MM.1S (cell line): ENCODE measurements at regions not wholly inside any gene's neighbourhood (a gene's known extent, or its start where the extent isn't known, plus 50 kb on each side); places are given as distances from the start of the nearest gene placed in this dataset.
"Not testable (repeated sequence)": the region's sequence is repeated elsewhere in the genome, so short reads cannot be mapped to it uniquely, and the experiment has no call there.

Experiments
- DNase-seq: peaks from one replicate; pipeline ENCODE4 v3.0.0-alpha.2; 2015
- H2AFZ ChIP-seq: fragments of 300-600 bp; sonication (generic); 2 replicates; pipeline ENCODE4 v1.6.0; 2016; ENCODE audit warnings: antibody characterized with exemption, low read length
- H3F3A ChIP-seq: fragments of 300-600 bp; sonication (generic); 2 replicates; pipeline ENCODE4 v1.6.1; 2016; ENCODE audit warnings: mild to moderate bottlenecking, antibody characterized with exemption, low read length, moderate library complexity, mixed read lengths; ENCODE audit not compliant: insufficient read depth
- H3K27ac ChIP-seq: fragments of 300-600 bp; sonication (generic); 2 replicates; pipeline ENCODE4 v1.5.1; 2016; ENCODE audit warnings: mild to moderate bottlenecking, low read length
- H3K27me3 ChIP-seq: fragments of 300-600 bp; sonication (generic); replicated peaks from 2 replicates; pipeline ENCODE4 v1.6.0; 2016; ENCODE audit warnings: low read length; ENCODE audit not compliant: insufficient read depth
- H3K36me3 ChIP-seq: fragments of 300-600 bp; sonication (generic); replicated peaks from 2 replicates; pipeline ENCODE4 v1.6.1; 2016; ENCODE audit warnings: mild to moderate bottlenecking, low read length, mixed read lengths; ENCODE audit not compliant: insufficient read depth
- H3K4me1 ChIP-seq: fragments of 300-600 bp; sonication (generic); 2 replicates; pipeline ENCODE4 v1.6.1; 2016; ENCODE audit warnings: low read length, mixed read lengths
- H3K4me2 ChIP-seq: fragments of 300-600 bp; sonication (generic); 2 replicates; pipeline ENCODE4 v1.6.0; 2016; ENCODE audit warnings: low read depth, low read length
- H3K4me3 ChIP-seq: fragments of 300-600 bp; sonication (generic); 2 replicates; pipeline ENCODE4 v1.5.1; 2016; ENCODE audit warnings: low read length, mixed read lengths
- H3K79me2 ChIP-seq: fragments of 300-600 bp; sonication (generic); 2 replicates; pipeline ENCODE4 v1.6.1; 2016; ENCODE audit warnings: mixed run types, low read length, mixed read lengths
- H3K9ac ChIP-seq: fragments of 300-600 bp; sonication (generic); 2 replicates; pipeline ENCODE4 v1.6.1; 2016; ENCODE audit warnings: low read length, mixed read lengths
- H3K9me2 ChIP-seq: fragments of 300-600 bp; sonication (generic); replicated peaks from 2 replicates; pipeline ENCODE4 v1.6.1; 2016; ENCODE audit warnings: mild to moderate bottlenecking, low read length, mixed read lengths; ENCODE audit not compliant: insufficient read depth
- H3K9me3 ChIP-seq: fragments of 300-600 bp; sonication (generic); replicated peaks from 2 replicates; pipeline ENCODE4 v1.6.1; 2016; ENCODE audit warnings: mild to moderate bottlenecking, low read length, mixed read lengths; ENCODE audit not compliant: insufficient read depth
- H4K20me1 ChIP-seq: fragments of 300-600 bp; sonication (generic); 2 replicates; pipeline ENCODE4 v1.6.1; 2016; ENCODE audit warnings: mild to moderate bottlenecking, low read length, moderate library complexity, mixed read lengths; ENCODE audit not compliant: insufficient read depth
- EZH2 ChIP-seq: fragments of 300-600 bp; sonication (generic); optimal IDR thresholded peaks from 2 replicates; pipeline ENCODE3; 2017; ENCODE audit warnings: low read depth, mild to moderate bottlenecking, antibody characterized with exemption, low read length, mixed read lengths
- EZH2phosphoT487 ChIP-seq: fragments of 300-600 bp; sonication (generic); IDR thresholded peaks from 2 replicates; pipeline ENCODE4 v1.6.1; 2018; ENCODE audit warnings: antibody characterized with exemption, low read length
- TF ChIP-seq, protein P1 (sequence below): fragments of 300-600 bp; sonication (generic); IDR thresholded peaks from 2 replicates; pipeline ENCODE4 v1.5.1; 2016; ENCODE audit warnings: antibody characterized with exemption, low read length, mixed read lengths

DNA sequence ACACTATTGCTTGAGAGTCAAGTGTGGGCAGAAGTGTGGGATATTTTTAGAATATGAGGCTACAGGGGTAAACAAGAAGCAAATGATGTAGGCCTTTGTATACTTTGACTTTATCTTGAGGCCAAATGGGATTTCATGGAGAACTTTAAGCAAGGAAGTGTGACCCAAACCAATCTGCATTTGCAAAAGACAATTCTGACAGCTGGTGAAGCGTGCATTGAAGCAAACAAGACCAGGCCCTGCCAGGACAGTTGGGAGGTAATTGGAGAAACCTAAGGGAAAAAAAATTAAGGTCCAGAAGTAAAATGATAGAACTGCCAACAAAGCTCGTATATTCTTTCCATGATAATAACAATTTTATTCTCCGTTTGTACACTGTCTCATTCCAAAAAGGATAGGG lies 168.3 kb downstream of the TM2D1 start:
- TF ChIP-seq EZH2: no peak
- TF ChIP-seq, protein P1, sequence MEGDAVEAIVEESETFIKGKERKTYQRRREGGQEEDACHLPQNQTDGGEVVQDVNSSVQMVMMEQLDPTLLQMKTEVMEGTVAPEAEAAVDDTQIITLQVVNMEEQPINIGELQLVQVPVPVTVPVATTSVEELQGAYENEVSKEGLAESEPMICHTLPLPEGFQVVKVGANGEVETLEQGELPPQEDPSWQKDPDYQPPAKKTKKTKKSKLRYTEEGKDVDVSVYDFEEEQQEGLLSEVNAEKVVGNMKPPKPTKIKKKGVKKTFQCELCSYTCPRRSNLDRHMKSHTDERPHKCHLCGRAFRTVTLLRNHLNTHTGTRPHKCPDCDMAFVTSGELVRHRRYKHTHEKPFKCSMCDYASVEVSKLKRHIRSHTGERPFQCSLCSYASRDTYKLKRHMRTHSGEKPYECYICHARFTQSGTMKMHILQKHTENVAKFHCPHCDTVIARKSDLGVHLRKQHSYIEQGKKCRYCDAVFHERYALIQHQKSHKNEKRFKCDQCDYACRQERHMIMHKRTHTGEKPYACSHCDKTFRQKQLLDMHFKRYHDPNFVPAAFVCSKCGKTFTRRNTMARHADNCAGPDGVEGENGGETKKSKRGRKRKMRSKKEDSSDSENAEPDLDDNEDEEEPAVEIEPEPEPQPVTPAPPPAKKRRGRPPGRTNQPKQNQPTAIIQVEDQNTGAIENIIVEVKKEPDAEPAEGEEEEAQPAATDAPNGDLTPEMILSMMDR: no peak
- no peak for TF ChIP-seq EZH2phosphoT487
- no peaks in the 10 kb centered on the region for H4K20me1 ChIP-seq

DNA sequence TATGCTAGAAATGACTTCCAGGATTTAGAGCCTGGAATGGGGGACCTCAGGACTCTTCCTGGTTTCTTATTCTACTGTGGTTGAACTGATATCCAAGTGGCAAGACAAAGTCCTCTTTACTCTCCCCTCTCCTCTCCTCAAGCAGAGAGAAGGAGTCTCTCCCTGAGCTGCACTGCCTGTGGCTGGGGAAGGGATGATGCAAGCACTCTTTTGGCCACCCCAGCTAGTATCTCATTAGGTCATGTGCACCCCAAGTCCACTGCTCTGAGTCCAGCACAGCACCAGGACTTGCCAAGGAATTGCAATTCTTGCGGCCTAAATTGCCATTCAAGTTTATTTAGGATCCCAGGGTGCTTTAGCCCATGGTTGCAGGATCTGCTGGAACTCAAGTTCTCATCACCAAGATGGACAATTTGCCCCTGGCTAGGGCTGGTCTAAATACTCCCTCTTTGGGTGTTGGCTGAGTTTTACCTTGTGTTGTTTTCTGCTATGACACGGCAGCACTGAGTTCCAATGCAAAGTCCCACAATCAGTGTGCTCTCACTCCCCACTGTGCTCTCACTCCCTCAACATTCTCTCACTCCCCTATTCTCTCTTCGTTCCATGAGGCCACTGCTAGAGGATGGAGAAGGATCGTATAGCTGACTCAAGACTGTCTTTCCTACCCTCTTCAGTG lies 172.2 kb downstream of the TM2D1 start:
- H3K9me2 ChIP-seq: no peaks in the 10 kb centered on the region
- H3K79me2 ChIP-seq: no peaks in the 10 kb centered on the region
- no peaks in the 10 kb centered on the region for H3K36me3 ChIP-seq
- H3K9ac ChIP-seq: no peak overlapping the region
- TF ChIP-seq, protein P1: no peak
- TF ChIP-seq EZH2phosphoT487: no peak
- no peak for TF ChIP-seq EZH2
- no peak overlapping the region for H3K27ac ChIP-seq
- H3K9me3 ChIP-seq: no peaks in the 10 kb centered on the region
- H3K4me1 ChIP-seq: no peaks in the 10 kb centered on the region
- H3F3A ChIP-seq: no peaks in the 10 kb centered on the region
- H3K4me3 ChIP-seq: no peak overlapping the region
- H3K27me3 ChIP-seq: no peaks in the 10 kb centered on the region
- no peak for DNase-seq
- no peak overlapping the region for H3K4me2 ChIP-seq
- no peak overlapping the region for H2AFZ ChIP-seq
- no peaks in the 10 kb centered on the region for H4K20me1 ChIP-seq

More for the DNA sequence above, 168.3 kb downstream of the TM2D1 start:
- Histone ChIP-seq H3F3A (no peaks in the 10 kb centered on the region), H3K9me2 (no peaks in the 10 kb centered on the region), H3K9ac (no peak overlapping the region), H3K4me3 (no peak overlapping the region), H3K36me3 (no peaks in the 10 kb centered on the region), H3K9me3 (no peaks in the 10 kb centered on the region), H3K27ac (no peak overlapping the region), H3K27me3 (no peaks in the 10 kb centered on the region), H3K79me2 (no peaks in the 10 kb centered on the region), H2AFZ (no peak overlapping the region), H3K4me1 (no peaks in the 10 kb centered on the region), H3K4me2 (no peak overlapping the region)
- DNase-seq: no peak

DNA sequence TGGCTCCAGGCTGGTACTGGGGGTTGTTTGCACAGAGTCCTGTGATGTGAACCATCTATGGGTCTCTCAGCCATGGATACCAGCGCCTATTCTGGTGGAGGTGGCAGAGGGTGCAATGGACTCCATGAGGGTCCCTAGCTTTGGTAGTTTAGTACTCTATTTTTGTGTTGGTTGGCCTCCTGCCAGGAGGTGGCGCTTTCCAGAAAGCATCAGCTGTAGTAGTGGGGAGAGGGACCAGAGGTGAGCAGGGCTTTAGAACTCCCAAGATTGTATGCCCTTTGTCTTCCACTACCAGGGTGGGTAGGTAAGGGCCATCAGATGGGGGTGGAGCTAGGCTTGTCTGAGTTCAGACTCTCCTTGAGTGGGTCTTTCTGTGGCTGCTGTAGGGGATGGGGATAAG lies 177.6 kb downstream of the TM2D1 start:
- H3K36me3 ChIP-seq, H4K20me1 ChIP-seq: not testable (repeated sequence)
- TF ChIP-seq, protein P1: peak; percentile 16; the same call in 1 of the 2 replicates

DNA sequence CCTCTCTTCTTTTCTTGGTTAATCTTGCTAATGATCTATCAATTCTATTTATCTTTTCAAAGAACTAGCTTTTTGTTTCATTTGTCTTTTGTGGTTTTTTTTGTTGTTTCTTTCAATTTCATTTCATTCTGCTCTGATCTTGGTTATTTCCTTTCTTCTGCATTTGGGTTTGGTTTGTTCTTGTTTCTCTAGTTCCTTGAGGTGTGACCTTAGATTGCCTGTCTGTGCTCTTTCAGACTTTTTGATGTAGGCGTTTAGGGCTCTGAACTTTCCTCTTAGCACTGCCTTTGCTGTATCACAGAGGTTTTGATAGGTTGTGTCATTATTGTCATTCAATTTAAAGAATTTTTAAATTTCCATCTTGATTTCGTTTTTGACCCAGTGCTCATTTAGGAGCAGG lies 180.1 kb downstream of the TM2D1 start:
- not testable (repeated sequence) for H3K27me3 ChIP-seq, H3K4me2 ChIP-seq, H3K9ac ChIP-seq, H3K27ac ChIP-seq, H2AFZ ChIP-seq, H3K9me3 ChIP-seq, H3K4me3 ChIP-seq, H3K79me2 ChIP-seq, H3K4me1 ChIP-seq, H3K36me3 ChIP-seq, H4K20me1 ChIP-seq, H3K9me2 ChIP-seq, H3F3A ChIP-seq
- peak; percentile 50 for DNase-seq

More for the DNA sequence above, 177.6 kb downstream of the TM2D1 start:
- not testable (repeated sequence) for H3K4me2 ChIP-seq, H3K4me1 ChIP-seq, H3K9me3 ChIP-seq, H2AFZ ChIP-seq, H3K4me3 ChIP-seq, H3F3A ChIP-seq, DNase-seq, H3K9me2 ChIP-seq, H3K9ac ChIP-seq, H3K27me3 ChIP-seq, H3K27ac ChIP-seq, H3K79me2 ChIP-seq

DNA sequence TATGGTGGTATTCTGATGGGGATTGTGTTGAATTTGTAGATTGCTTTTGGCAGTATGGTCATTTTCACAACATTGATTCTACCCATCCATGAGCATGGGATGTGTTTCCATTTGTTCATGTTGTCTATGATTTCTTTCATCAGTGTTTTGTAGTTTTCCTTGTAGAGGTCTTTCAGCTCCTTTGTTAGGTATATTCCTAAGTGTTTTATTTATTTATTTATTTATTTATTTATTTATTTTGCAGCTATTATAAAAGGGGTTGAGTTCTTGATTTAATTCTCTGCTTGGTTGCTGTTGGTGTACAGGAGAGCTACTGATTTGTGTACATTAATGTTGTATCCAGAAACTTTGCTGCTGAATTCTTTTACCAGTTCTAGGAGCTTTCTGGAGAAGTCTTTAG lies 181.4 kb downstream of the TM2D1 start:
- H3K9ac ChIP-seq, H3K27ac ChIP-seq, H3K36me3 ChIP-seq, H3K4me1 ChIP-seq, DNase-seq, H3K9me3 ChIP-seq, H3K79me2 ChIP-seq, H3K4me2 ChIP-seq, H3K9me2 ChIP-seq, H4K20me1 ChIP-seq, H2AFZ ChIP-seq, H3K27me3 ChIP-seq, H3F3A ChIP-seq, H3K4me3 ChIP-seq: not testable (repeated sequence)
